ENCODE measurements at regions not wholly inside any gene's neighbourhood (a gene's known extent, or its start where the extent isn't known, plus 50 kb on each side); places are given as distances from the start of the nearest gene placed in this dataset.

DNA sequence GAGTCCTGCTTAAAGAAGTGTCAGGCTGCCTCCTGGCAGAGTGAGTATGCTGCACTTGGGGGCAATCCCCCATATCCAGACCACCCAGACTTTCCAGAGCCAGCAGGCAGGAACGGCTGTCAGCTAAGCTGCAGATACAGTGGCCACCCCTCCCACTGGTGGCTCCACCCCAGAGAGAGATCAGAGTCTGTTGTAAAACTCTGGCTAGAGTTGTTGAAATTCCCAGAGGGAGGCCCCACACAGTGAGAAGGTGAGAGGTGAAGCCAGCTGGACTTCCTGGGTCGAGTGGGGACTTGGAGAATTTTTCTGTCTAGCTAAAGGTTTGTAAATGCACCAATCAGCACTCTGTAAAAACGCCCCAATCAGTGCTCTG lies 533.8 kb upstream of the ACVR2A start:
- TF ChIP-seq, protein P1, sequence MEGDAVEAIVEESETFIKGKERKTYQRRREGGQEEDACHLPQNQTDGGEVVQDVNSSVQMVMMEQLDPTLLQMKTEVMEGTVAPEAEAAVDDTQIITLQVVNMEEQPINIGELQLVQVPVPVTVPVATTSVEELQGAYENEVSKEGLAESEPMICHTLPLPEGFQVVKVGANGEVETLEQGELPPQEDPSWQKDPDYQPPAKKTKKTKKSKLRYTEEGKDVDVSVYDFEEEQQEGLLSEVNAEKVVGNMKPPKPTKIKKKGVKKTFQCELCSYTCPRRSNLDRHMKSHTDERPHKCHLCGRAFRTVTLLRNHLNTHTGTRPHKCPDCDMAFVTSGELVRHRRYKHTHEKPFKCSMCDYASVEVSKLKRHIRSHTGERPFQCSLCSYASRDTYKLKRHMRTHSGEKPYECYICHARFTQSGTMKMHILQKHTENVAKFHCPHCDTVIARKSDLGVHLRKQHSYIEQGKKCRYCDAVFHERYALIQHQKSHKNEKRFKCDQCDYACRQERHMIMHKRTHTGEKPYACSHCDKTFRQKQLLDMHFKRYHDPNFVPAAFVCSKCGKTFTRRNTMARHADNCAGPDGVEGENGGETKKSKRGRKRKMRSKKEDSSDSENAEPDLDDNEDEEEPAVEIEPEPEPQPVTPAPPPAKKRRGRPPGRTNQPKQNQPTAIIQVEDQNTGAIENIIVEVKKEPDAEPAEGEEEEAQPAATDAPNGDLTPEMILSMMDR (IDR thresholded peaks at IDR 0.05; ENCODE audit: borderline replicate concordance, extremely low read depth, insufficient read depth): no peak

DNA sequence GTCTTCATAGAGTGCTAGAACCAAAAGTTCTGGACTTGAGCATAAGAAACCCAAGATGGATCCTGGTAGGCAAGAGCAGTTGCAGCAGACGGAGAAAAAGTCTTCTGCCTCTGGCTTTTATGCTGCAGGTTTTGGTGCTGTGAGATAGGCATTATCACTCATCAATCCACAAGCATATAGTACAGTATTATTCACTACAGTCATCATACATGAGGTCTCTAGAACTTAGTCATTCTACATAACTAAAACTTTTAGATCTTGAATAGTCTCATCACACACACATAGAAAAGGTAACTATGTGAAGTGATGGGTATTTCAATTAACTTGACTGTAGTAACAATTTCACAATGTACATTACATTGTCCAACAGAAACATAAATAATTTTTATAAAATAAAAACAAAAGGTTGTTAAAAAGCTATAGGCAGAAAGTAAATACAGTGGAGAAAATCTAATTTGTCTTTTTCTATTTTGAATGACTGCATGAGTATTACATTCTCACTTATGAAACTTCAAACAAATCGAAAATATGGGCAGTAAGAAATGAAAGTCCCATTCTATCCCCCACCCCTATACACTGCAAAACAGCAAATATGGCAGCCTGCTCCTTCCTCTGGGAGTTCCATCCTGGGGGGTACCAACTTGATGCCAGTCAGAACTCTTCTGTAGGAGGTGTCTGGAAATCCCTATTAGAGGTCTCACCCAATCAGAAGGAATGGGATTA lies 534.3 kb upstream of the ACVR2A start:
- FAIRE-seq (no peak), DNase-seq (no peak)
- no peaks in the 10 kb centered on the region for H3K4me1 ChIP-seq (ENCODE audit: control insufficient read depth in 2 of 3, insufficient read depth in 2 of 3, low read depth in 1 of 3, low read length in 3 of 3)
- H3K27ac ChIP-seq (ENCODE audit: low read depth in 2 of 2, low read length in 2 of 2): no peak overlapping the region
- H3K36me3 ChIP-seq (ENCODE audit: control insufficient read depth in 2 of 3, insufficient read depth in 3 of 3, low read length in 3 of 3): no peaks in the 10 kb centered on the region
- no peak overlapping the region for H3K9ac ChIP-seq (ENCODE audit: low read length in 3 of 3)
- intact Hi-C loops (cut with DNase I): no loop called here
- no peaks in the 10 kb centered on the region for H3K27me3 ChIP-seq (ENCODE audit: control insufficient read depth, insufficient read depth, low read length)
- TF ChIP-seq, protein P1 (IDR thresholded peaks at IDR 0.05; ENCODE audit: borderline replicate concordance, extremely low read depth, insufficient read depth): no peak
- no peak overlapping the region for H3K4me3 ChIP-seq (ENCODE audit: low read length in 3 of 3)
- no peaks in the 10 kb centered on the region for H3K9me3 ChIP-seq (ENCODE audit: control insufficient read depth in 2 of 3, insufficient read depth in 1 of 3, low read length in 3 of 3)

More for the DNA sequence above, 533.8 kb upstream of the ACVR2A start:
- no peak overlapping the region for H3K4me3 ChIP-seq (ENCODE audit: low read length in 3 of 3)
- FAIRE-seq: no peak
- intact Hi-C loops (cut with DNase I): no loop called here
- H3K27me3 ChIP-seq (ENCODE audit: control insufficient read depth, insufficient read depth, low read length): no peaks in the 10 kb centered on the region
- no peaks in the 10 kb centered on the region for H3K9me3 ChIP-seq (ENCODE audit: control insufficient read depth in 2 of 3, insufficient read depth in 1 of 3, low read length in 3 of 3)
- H3K27ac ChIP-seq (ENCODE audit: low read depth in 2 of 2, low read length in 2 of 2): no peak overlapping the region
- DNase-seq: no peak
- H3K36me3 ChIP-seq (ENCODE audit: control insufficient read depth in 2 of 3, insufficient read depth in 3 of 3, low read length in 3 of 3): no peaks in the 10 kb centered on the region
- no peak overlapping the region for H3K9ac ChIP-seq (ENCODE audit: low read length in 3 of 3)
- H3K4me1 ChIP-seq (ENCODE audit: control insufficient read depth in 2 of 3, insufficient read depth in 2 of 3, low read depth in 1 of 3, low read length in 3 of 3): no peaks in the 10 kb centered on the region

DNA sequence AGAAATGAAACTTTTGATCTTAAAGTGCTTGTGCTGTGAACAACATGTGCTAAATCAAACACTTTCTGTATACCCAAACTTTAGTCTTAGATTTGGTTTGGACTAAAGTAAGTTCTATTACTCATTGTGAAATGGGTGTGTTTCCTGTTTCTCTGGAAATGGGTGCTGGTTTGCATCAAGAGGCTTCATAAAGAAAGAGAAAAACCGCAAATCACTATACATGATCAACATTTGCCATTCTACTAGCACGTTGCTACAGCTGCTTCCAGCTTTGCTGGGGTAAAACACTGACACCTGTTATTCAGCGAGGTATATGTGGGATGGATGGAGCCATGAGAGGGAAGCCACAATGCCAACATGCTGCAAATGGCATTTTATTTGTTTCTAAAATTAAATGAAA lies 547.0 kb upstream of the ACVR2A start:
- no peak overlapping the region for H3K4me3 ChIP-seq (ENCODE audit: low read length in 3 of 3)
- no peaks in the 10 kb centered on the region for H3K36me3 ChIP-seq (ENCODE audit: control insufficient read depth in 2 of 3, insufficient read depth in 3 of 3, low read length in 3 of 3)
- intact Hi-C loops (cut with DNase I): no loop called here
- no peak overlapping the region for H3K27ac ChIP-seq (ENCODE audit: low read depth in 2 of 2, low read length in 2 of 2)
- DNase-seq: no peak
- no peaks in the 10 kb centered on the region for H3K27me3 ChIP-seq (ENCODE audit: control insufficient read depth, insufficient read depth, low read length)
- H3K9me3 ChIP-seq (ENCODE audit: control insufficient read depth in 2 of 3, insufficient read depth in 1 of 3, low read length in 3 of 3): no peaks in the 10 kb centered on the region
- FAIRE-seq: no peak
- H3K9ac ChIP-seq (ENCODE audit: low read length in 3 of 3): no peak overlapping the region
- TF ChIP-seq, protein P1 (IDR thresholded peaks at IDR 0.05; ENCODE audit: borderline replicate concordance, extremely low read depth, insufficient read depth): no peak
- no peaks in the 10 kb centered on the region for H3K4me1 ChIP-seq (ENCODE audit: control insufficient read depth in 2 of 3, insufficient read depth in 2 of 3, low read depth in 1 of 3, low read length in 3 of 3)

Measured in kidney (tissue), 13 donors.